A549 (cell line): ENCODE measurements at regions not wholly inside any gene's neighbourhood (a gene's known extent, or its start where the extent isn't known, plus 50 kb on each side); places are given as distances from the start of the nearest gene placed in this dataset.

Experiments
- ATAC-seq, 2 experiments: fragments of 200-7000 bp in 1 of 2; fragments of >200 bp in 1 of 2; cut with Nextera tagmentation in 1 of 2; cut with Tn5 transposase in 1 of 2; 3 replicates each; pipeline versions ENCODE4 v1.8.0 to v1.9.1; 2018 to 2020; ENCODE audit warnings: mild to moderate bottlenecking in 1 of 2, moderate library complexity in 1 of 2
- CTCF ChIA-PET: fragments of 300-600 bp; sonication (Branson Sonifier 250); formaldehyde crosslinking; extraction: SDS; loops from one replicate; lab custom pipeline; 2021; ENCODE audit warnings: antibody characterized with exemption, inconsistent platforms; lab: Yijun Ruan, JAX
- POLR2A ChIA-PET: fragments of 350-600 bp; formaldehyde crosslinking; extraction: SDS; loops from one replicate; lab custom pipeline; 2021; ENCODE audit warnings: antibody characterized with exemption, inconsistent platforms; lab: Yijun Ruan, JAX
- DNase-seq, 2 experiments: peaks; one replicate each; pipeline versions ENCODE4 v3.0.0 to v3.0.0-alpha.2; 2011 to 2016; ENCODE audit warnings: low read depth in 1 of 2, low spot score in 1 of 2
- FAIRE-seq: peaks from 2 replicates; lab custom pipeline; 2011; peaks lifted over from hg19 to GRCh38; lab: Jason Lieb, UNC
- H3K27ac ChIP-seq, 2 experiments: fragments of >200 bp; sonication (Bioruptor Twin); formaldehyde crosslinking; 3 replicates each; pipeline ENCODE4 v1.5.1; 2016 to 2017
- H3K4me1 ChIP-seq: fragments of >200 bp; sonication (Bioruptor Twin); formaldehyde crosslinking; 3 replicates; pipeline ENCODE4 v1.6.1; 2016
- H3K4me2 ChIP-seq: fragments of >200 bp; sonication (Bioruptor Twin); formaldehyde crosslinking; 3 replicates; pipeline ENCODE4 v1.6.1; 2016
- H3K4me3 ChIP-seq: fragments of >200 bp; sonication (Bioruptor Twin); formaldehyde crosslinking; 3 replicates; pipeline ENCODE4 v1.5.1; 2016
- H3K9me3 ChIP-seq: fragments of >200 bp; sonication (Bioruptor Twin); formaldehyde crosslinking; 3 replicates; pipeline ENCODE4 v1.6.1; 2016
- BHLHE40 ChIP-seq: IDR thresholded peaks from 2 replicates; pipeline ENCODE4 v1.6.1; 2012; ENCODE audit warnings: low read depth, low read length, inconsistent platforms
- CBX2 ChIP-seq: fragments of 200-600 bp; sonication (generic); IDR thresholded peaks from 2 replicates; pipeline ENCODE4 v1.6.1; 2016; ENCODE audit warnings: low read depth, mild to moderate bottlenecking, borderline replicate concordance
- CBX8 ChIP-seq: fragments of 200-600 bp; sonication (generic); IDR thresholded peaks from 2 replicates; pipeline ENCODE4 v1.6.1; 2016
- CEBPB ChIP-seq, 2 experiments: fragments of >200 bp in 1 of 2; sonication (Bioruptor Twin) in 1 of 2; formaldehyde crosslinking in 1 of 2; IDR thresholded peaks; 2 replicates each; pipeline ENCODE4 v1.6.1; 2012 to 2016
- CHD2 ChIP-seq: fragments of 150-350 bp; IDR thresholded peaks from 2 replicates; pipeline ENCODE4 v1.6.1; 2014; ENCODE audit warnings: low read length; ENCODE audit not compliant: partially characterized antibody
- ELK1 ChIP-seq: fragments of 150-350 bp; IDR thresholded peaks from 2 replicates; pipeline ENCODE4 v1.6.1; 2014; ENCODE audit warnings: low read depth, mild to moderate bottlenecking, low read length
- FOSB ChIP-seq: fragments of 250-450 bp; sonication (Bioruptor Pico); IDR thresholded peaks from 2 replicates; pipeline ENCODE4 v1.5.0; 2020; ENCODE audit warnings: mild to moderate bottlenecking, moderate library complexity
- GATA3 ChIP-seq: IDR thresholded peaks from 2 replicates; pipeline ENCODE4 v1.6.1; 2012; ENCODE audit warnings: borderline replicate concordance
- HOXB13 ChIP-seq: fragments of 250-450 bp; sonication (Bioruptor Pico); IDR thresholded peaks from 2 replicates; pipeline ENCODE4 v1.5.0; 2020; ENCODE audit warnings: low read depth, mild to moderate bottlenecking, moderate library complexity
- HOXB5 ChIP-seq: fragments of 250-450 bp; sonication (Bioruptor Pico); IDR thresholded peaks from 2 replicates; pipeline ENCODE4 v1.5.0; 2020; ENCODE audit warnings: mild to moderate bottlenecking, moderate library complexity
- MAZ ChIP-seq: fragments of 150-350 bp; IDR thresholded peaks from 2 replicates; pipeline ENCODE4 v1.6.1; 2014; ENCODE audit warnings: antibody characterized with exemption, low read depth, low read length, borderline replicate concordance
- NFE2L2 ChIP-seq: fragments of 150-350 bp; conservative IDR thresholded peaks from 2 replicates; pipeline ENCODE4 v1.6.1; 2014; ENCODE audit warnings: low read length
- NPAS2 ChIP-seq: fragments of 250-450 bp; sonication (Bioruptor Pico); IDR thresholded peaks from 2 replicates; pipeline ENCODE4 v1.8.0; 2022; ENCODE audit warnings: mild to moderate bottlenecking, moderate library complexity, borderline replicate concordance
- NR3C1 ChIP-seq: fragments of >200 bp; sonication (Bioruptor Twin); formaldehyde crosslinking; IDR thresholded peaks from 3 replicates; pipeline ENCODE4 v1.6.1; 2017
- PHF8 ChIP-seq: fragments of 200-600 bp; sonication (generic); IDR thresholded peaks from 2 replicates; pipeline ENCODE4 v1.6.1; 2016; ENCODE audit warnings: low read depth, mild to moderate bottlenecking, antibody characterized with exemption, moderate library complexity, borderline replicate concordance
- POLR2A ChIP-seq: IDR thresholded peaks from 2 replicates; pipeline ENCODE4 v1.6.1; 2012; ENCODE audit warnings: mild to moderate bottlenecking, low read length
- RAD21 ChIP-seq, 2 experiments: fragments of >200 bp in 1 of 2; sonication (Bioruptor Twin) in 1 of 2; formaldehyde crosslinking in 1 of 2; IDR thresholded peaks in 1 of 2; conservative IDR thresholded peaks in 1 of 2; 2 replicates in 1 of 2; 3 replicates in 1 of 2; pipeline ENCODE4 v1.6.1; 2012 to 2018; ENCODE audit warnings: inconsistent platforms in 1 of 2
- RARB ChIP-seq: fragments of 250-450 bp; sonication (Bioruptor Pico); IDR thresholded peaks from 2 replicates; pipeline ENCODE4 v1.8.0; 2021; ENCODE audit warnings: mild to moderate bottlenecking, moderate library complexity
- RFX5 ChIP-seq: fragments of 450-650 bp; IDR thresholded peaks from 2 replicates; pipeline ENCODE4 v1.7.1; 2014; ENCODE audit warnings: antibody characterized with exemption, mild to moderate bottlenecking, moderate library complexity
- SREBF2 ChIP-seq: fragments of 450-650 bp; IDR thresholded peaks from 2 replicates; pipeline ENCODE4 v1.6.1; 2014; ENCODE audit warnings: mild to moderate bottlenecking, moderate library complexity
- TP53 ChIP-seq: fragments of 250-450 bp; sonication (Bioruptor Pico); IDR thresholded peaks from 2 replicates; pipeline ENCODE4 v1.5.0; 2021; ENCODE audit warnings: mild to moderate bottlenecking, moderate library complexity
- USF2 ChIP-seq: fragments of 450-650 bp; IDR thresholded peaks from 2 replicates; pipeline ENCODE4 v1.6.1; 2014; ENCODE audit warnings: antibody characterized with exemption
- ZNF302 ChIP-seq: fragments of 250-450 bp; sonication (Bioruptor Pico); IDR thresholded peaks from 2 replicates; pipeline ENCODE4 v1.9.0; 2021; ENCODE audit warnings: inconsistent platforms, mild to moderate bottlenecking, moderate library complexity
- ZSCAN20 ChIP-seq: fragments of 250-450 bp; sonication (Bioruptor Pico); IDR thresholded peaks from 2 replicates; pipeline ENCODE4 v1.8.0; 2022; ENCODE audit warnings: mild to moderate bottlenecking, moderate library complexity
- WGBS: methylation state at CpG from one replicate; pipeline ENCODE4 v1.1.6; 2017; ENCODE audit errors: missing lambda C conversion rate; 5-methylcytosine and 5-hydroxymethylcytosine counted together

- ATAC-seq (no peak), DNase-seq (no peak), FAIRE-seq (no peak)
- H3K4me1 ChIP-seq = peaks cover 42% of the 10 kb centered on the region
- no peak overlapping the region for H3K4me3 ChIP-seq
- TF ChIP-seq NFE2L2 = no peak
- no peak for TF ChIP-seq MAZ
- TF ChIP-seq CBX2 = no peak
- no peak for TF ChIP-seq NR3C1
- no peak for TF ChIP-seq HOXB13 (CRISPR knock-in tag)
- TF ChIP-seq GATA3 = no peak
- TF ChIP-seq ZNF302 (CRISPR knock-in tag) = no peak
- TF ChIP-seq NPAS2 (CRISPR knock-in tag) = no peak
- no peak for TF ChIP-seq RARB (CRISPR knock-in tag)
- WGBS = 74% methylated on average over 13 of the region's 14 CpGs
- H3K27ac ChIP-seq = peak overlapping the region; percentile 98
- ChIA-PET CTCF (interaction anchor here (1.0 to 3.4 kb wide), 6 partner anchors 17 to 319 kb away, joined by 3 to 27 read pairs (median 4); no protein-coding TSS in a partner anchor), POLR2A (interaction anchor here (0.6 to 3.4 kb wide), 3 partner anchors 10 to 400 kb away, joined by 3 to 72 read pairs (median 5); no protein-coding TSS in a partner anchor)
- peak overlapping the region; percentile 86 for H3K4me2 ChIP-seq
- H3K9me3 ChIP-seq = no peaks in the 10 kb centered on the region
Observed at GRCh38 chr9:129458155-129458661, 162.7 kb downstream of the C9orf50 start.

- no peak overlapping the region for H3K4me3 ChIP-seq
- peaks cover 42% of the 10 kb centered on the region for H3K4me1 ChIP-seq
- no peak for TF ChIP-seq USF2
- no peak for TF ChIP-seq RFX5
- no peak for TF ChIP-seq SREBF2
- TF ChIP-seq POLR2A = no peak
- no peak for TF ChIP-seq CBX8
- no peak for TF ChIP-seq CBX2
- no peak for TF ChIP-seq BHLHE40
- no peak for TF ChIP-seq FOSB
- TF ChIP-seq RAD21 (conservative IDR thresholded peaks at IDR 0.05 in 1 of 2, IDR thresholded peaks at IDR 0.05 in 1 of 2) = no peak
- no peak for TF ChIP-seq CEBPB (IDR thresholded peaks at IDR 0.05)
- no peak for TF ChIP-seq NR3C1
- no peak for TF ChIP-seq ELK1
- no peak for TF ChIP-seq TP53 (CRISPR knock-in tag)
- TF ChIP-seq ZSCAN20 (CRISPR knock-in tag) = no peak
- TF ChIP-seq, all 56 proteins: peak for 0
- ATAC-seq = no peak
- Histone ChIP-seq H3K27ac (peak overlapping the region in 1 of 2 experiments; percentile 98; a peak in 4 of 6 replicates), H3K4me2 (no peak overlapping the region), H3K9me3 (no peaks in the 10 kb centered on the region)
- DNase-seq = no peak
- 97% methylated on average over 6 of the region's 6 CpGs for WGBS
- CTCF ChIA-PET = no interaction called here
- POLR2A ChIA-PET = no interaction called here
- FAIRE-seq = no peak
Observed at GRCh38 chr9:129457325-129457779, 163.5 kb downstream of the C9orf50 start.

- no peaks in the 10 kb centered on the region for H3K9me3 ChIP-seq
- WGBS = 88% methylated on average over 3 of the region's 3 CpGs
- ATAC-seq = no peak
- no peak overlapping the region for H3K4me3 ChIP-seq
- peak overlapping the region in 1 of 2 experiments; percentile 78; a peak in 3 of 6 replicates for H3K27ac ChIP-seq
- ChIA-PET POLR2A (no interaction called here), CTCF (interaction anchor here (0.7 kb wide), 1 partner anchor 317 kb away, joined by 3 read pairs; no protein-coding TSS in a partner anchor)
- FAIRE-seq = no peak
- no peak for DNase-seq
- TF ChIP-seq CBX8 (no peak), NPAS2 (CRISPR knock-in tag) (no peak), HOXB5 (CRISPR knock-in tag) (no peak), NFE2L2 (no peak), PHF8 (no peak), CHD2 (no peak)
- peaks cover 40% of the 10 kb centered on the region for H3K4me1 ChIP-seq
- H3K4me2 ChIP-seq = no peak overlapping the region
Observed at GRCh38 chr9:129456549-129457324, 164.2 kb downstream of the C9orf50 start.
